ENCODE measurements at regions not wholly inside any gene's neighbourhood (a gene's known extent, or its start where the extent isn't known, plus 50 kb on each side); places are given as distances from the start of the nearest gene placed in this dataset.

DNA sequence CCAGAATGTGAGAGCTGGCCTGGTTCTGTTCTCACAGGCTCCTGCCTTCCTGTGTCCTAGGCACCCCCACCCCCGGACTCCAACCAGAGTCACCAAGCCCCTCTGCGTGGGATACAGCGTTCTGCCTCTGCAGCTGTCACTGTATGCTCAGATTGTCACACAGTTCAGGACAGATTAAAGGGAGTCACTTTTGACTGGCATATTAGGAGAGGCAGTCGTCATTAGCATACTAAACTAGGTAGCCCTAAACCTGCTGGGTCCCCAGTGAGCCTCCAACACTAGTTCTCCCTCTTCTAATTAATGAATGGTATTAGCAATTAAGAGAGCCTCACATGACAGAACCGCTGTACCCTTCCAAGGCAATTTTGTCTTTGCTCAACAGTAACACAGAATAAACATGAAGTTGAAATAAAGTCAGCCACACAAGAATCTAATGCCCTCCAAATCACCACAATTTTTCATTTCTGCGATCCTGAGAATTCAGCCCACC, 340.2 kb downstream of the CMPK2 start:
- TF ChIP-seq, protein P1, sequence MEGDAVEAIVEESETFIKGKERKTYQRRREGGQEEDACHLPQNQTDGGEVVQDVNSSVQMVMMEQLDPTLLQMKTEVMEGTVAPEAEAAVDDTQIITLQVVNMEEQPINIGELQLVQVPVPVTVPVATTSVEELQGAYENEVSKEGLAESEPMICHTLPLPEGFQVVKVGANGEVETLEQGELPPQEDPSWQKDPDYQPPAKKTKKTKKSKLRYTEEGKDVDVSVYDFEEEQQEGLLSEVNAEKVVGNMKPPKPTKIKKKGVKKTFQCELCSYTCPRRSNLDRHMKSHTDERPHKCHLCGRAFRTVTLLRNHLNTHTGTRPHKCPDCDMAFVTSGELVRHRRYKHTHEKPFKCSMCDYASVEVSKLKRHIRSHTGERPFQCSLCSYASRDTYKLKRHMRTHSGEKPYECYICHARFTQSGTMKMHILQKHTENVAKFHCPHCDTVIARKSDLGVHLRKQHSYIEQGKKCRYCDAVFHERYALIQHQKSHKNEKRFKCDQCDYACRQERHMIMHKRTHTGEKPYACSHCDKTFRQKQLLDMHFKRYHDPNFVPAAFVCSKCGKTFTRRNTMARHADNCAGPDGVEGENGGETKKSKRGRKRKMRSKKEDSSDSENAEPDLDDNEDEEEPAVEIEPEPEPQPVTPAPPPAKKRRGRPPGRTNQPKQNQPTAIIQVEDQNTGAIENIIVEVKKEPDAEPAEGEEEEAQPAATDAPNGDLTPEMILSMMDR (IDR thresholded peaks at IDR 0.05), result no peak

DNA sequence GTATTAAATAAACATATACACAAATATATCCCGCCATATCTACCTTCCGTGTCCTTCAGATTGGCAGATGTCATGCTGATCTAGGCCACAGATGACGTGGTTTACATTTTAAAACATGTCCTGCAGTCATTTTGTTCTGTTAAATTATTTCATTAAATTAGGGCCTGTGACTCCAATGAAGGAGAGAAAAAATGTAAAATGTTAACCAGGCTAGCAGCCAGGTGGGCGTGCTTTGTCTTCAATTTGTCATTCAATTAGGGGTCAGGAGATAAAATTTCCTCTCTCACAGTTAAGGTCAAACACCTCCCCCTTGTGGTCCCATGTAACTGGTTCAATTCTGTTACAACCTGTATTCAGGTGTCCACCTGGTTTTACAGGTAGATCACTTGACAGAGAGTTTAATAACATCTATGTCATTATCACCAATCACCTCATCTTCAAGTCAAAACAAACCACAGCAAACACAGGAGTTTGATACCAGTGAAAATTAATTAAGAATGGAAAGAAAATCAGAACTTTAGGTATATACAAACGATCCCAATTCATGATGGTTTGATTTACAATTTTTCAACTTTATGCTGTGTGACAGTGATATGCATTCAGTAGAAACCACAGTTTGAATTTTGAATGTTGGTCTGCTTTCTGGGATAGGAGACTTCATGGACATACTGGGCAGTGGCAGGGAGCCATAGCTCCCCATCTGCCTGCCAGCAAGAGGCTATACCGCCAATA, 339.4 kb downstream of the CMPK2 start:
- TF ChIP-seq, protein P1 (IDR thresholded peaks at IDR 0.05), result peak; percentile 65

DNA sequence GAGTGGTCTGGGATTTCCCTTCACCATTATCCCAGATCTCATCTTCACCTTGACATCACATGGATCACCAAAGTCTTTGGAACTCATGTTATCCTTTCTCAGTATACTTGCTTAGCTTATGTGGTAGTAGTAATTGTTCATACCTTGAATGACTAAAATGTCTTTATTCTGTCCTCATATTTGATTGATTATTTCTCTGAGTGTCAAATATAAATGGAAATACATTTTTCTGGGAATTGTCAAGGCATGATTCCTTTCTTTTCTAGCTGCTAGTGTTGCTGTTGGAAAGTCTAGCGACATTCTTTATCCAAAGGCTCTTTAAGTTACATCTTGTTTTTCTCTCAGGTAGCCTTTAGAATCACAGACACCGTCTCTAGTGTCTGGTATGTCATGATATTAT, 334.4 kb downstream of the CMPK2 start:
- TF ChIP-seq, protein P1 (IDR thresholded peaks at IDR 0.05), result no peak

DNA sequence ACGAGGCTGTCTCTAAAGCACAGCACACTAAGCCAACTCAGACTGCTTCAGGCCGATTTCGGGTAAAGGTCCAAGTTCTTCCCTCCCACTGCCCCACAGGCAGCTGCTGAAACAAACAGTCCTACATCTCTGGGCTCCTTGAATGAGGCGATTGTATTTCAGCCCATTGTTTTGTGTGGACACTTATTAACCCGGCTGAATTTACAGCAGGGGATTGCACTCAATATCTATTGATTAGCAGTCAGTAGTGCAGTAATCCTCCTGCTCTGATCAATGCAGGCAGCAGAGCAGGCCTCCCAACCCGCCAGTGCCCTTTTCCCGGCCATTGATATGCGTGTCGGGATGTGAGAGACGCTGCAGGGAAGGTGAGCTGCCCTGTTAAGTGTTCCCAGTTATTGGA, 330.1 kb downstream of the CMPK2 start:
- TF ChIP-seq, protein P1 (IDR thresholded peaks at IDR 0.05), result no peak

DNA sequence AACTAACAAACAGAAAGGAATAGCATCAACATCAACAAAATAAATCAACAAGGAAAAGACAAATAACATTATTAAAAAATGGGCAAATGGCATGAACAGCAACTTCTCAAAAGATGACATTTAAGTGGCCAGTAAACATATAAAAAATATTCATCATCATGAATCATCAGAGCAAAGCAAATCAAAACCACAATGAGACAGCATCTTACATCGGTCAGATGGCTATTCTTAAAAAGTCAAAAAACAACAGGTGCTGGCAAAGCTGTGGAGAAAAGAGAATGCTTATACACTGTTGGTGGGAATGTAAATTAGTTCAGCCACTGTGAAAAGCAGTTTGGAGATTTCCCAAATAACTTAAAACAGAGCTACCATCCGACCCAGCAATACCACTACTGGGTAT, 327.1 kb downstream of the CMPK2 start:
- TF ChIP-seq, protein P1 (IDR thresholded peaks at IDR 0.05), result no peak

DNA sequence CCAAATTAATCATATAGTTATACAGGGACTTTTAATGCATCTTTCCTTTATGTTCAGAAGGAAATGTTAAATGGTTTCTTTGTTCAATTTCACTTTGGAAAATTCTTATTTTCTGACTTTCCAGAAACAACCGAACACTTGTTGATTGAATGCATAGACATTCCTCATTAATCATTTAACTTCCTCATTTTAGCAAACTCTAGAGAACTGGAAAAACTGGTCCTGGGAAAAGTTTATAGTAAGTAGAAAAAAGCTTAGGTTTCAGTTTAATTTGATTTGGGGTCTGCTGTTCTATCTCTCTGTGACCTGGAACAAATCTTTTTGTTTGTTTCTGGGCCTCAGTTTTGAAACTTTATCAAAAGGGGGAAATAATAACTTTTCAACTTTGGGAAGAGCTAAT, 320.4 kb downstream of the CMPK2 start:
- TF ChIP-seq, protein P1 (IDR thresholded peaks at IDR 0.05), result no peak

DNA sequence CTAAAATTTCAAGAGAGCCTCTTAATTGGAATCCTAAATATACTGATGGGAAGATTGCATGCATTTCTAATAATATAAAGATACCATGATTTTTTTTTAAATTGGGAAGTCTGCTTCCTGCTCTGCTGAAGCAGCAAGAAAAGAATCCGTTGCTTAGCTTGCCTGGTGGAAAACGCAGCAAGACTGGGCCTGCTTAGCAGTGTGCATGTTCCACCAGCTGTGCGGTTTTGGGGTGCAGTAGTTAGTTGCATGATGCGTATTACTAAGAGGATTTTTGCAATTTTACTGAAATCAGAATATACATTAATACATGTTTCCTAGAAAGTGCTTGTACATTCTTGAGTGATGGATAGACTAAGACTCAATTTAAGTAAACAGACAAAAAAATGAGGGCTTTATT, 319.9 kb downstream of the CMPK2 start:
- TF ChIP-seq, protein P1 (IDR thresholded peaks at IDR 0.05), result no peak

Data from LNCAP (cell line).